PC-3 (cell line): ENCODE measurements at regions not wholly inside any gene's neighbourhood (a gene's known extent, or its start where the extent isn't known, plus 50 kb on each side); places are given as distances from the start of the nearest gene placed in this dataset.

ENCODE experiments used
- ATAC-seq: fragments of 200-7000 bp; cut with Tn5 transposase; 2 replicates; pipeline ENCODE4 v1.9.1; 2020; ENCODE audit warnings: mild to moderate bottlenecking, moderate library complexity
- BruUV-seq: library from RNA; stranded (reverse); fragments of 400-500 nt; replicated peaks from 2 replicates; lab custom pipeline; 2021; lab: Mats Ljungman, UMichigan
- CTCF ChIA-PET: fragments of 300-600 bp; sonication (Branson Sonifier 250); formaldehyde crosslinking; loops from one replicate; lab custom pipeline; 2022; ENCODE audit warnings: antibody characterized with exemption; lab: Charles Lee
- POLR2A ChIA-PET: fragments of 300-600 bp; sonication (Branson Sonifier 250); formaldehyde crosslinking; loops from one replicate; lab custom pipeline; 2022; ENCODE audit warnings: antibody characterized with exemption; ENCODE audit not compliant: unreplicated experiment; lab: Charles Lee
- DNase-seq: peaks from one replicate; pipeline ENCODE4 v3.0.0-alpha.2; 2015
- H2AFZ ChIP-seq: fragments of 300-600 bp; sonication (generic); 2 replicates; pipeline ENCODE4 v1.6.0; 2016; ENCODE audit warnings: antibody characterized with exemption, low read length
- H3F3A ChIP-seq: fragments of 300-600 bp; sonication (generic); one replicate; pipeline ENCODE4 v1.6.0; 2017; ENCODE audit warnings: antibody characterized with exemption, low read length, control low read depth, mild to moderate bottlenecking; ENCODE audit not compliant: unreplicated experiment
- H3K27ac ChIP-seq: fragments of 300-600 bp; sonication (generic); 2 replicates; pipeline ENCODE4 v1.5.1; 2016; ENCODE audit warnings: mild to moderate bottlenecking, low read length
- H3K27me3 ChIP-seq: fragments of 300-600 bp; sonication (generic); 2 replicates; pipeline ENCODE4 v1.6.1; 2016; ENCODE audit warnings: low read length, mixed read lengths
- H3K36me3 ChIP-seq: fragments of 300-600 bp; sonication (generic); 2 replicates; pipeline ENCODE4 v1.6.1; 2016; ENCODE audit warnings: low read depth, mixed run types, low read length, mixed read lengths
- H3K4me1 ChIP-seq: fragments of 300-600 bp; sonication (generic); 2 replicates; pipeline ENCODE4 v1.5.1; 2016; ENCODE audit warnings: low read length; ENCODE audit not compliant: insufficient read depth
- H3K4me2 ChIP-seq: fragments of 300-600 bp; sonication (generic); 2 replicates; pipeline ENCODE4 v1.6.0; 2016; ENCODE audit warnings: low read length
- H3K4me3 ChIP-seq: fragments of 300-600 bp; sonication (generic); 2 replicates; pipeline ENCODE4 v1.5.1; 2016; ENCODE audit warnings: mild to moderate bottlenecking, low read length, mixed read lengths
- H3K79me2 ChIP-seq: fragments of 300-600 bp; sonication (generic); 2 replicates; pipeline ENCODE4 v1.6.1; 2017; ENCODE audit warnings: low read length, mixed read lengths
- H3K9ac ChIP-seq: fragments of 300-600 bp; sonication (generic); 2 replicates; pipeline ENCODE4 v1.6.0; 2016; ENCODE audit warnings: mild to moderate bottlenecking, low read length
- H3K9me2 ChIP-seq: fragments of 300-600 bp; sonication (generic); replicated peaks from 2 replicates; pipeline ENCODE4 v1.6.1; 2016; ENCODE audit warnings: mixed run types, low read length, mixed read lengths
- H3K9me3 ChIP-seq: fragments of 300-600 bp; sonication (generic); 2 replicates; pipeline ENCODE4 v1.6.1; 2016; ENCODE audit warnings: low read length, mixed read lengths
- H4K20me1 ChIP-seq: fragments of 300-600 bp; sonication (generic); 2 replicates; pipeline ENCODE4 v1.6.1; 2016; ENCODE audit warnings: low read length, mixed read lengths
- CTCF ChIP-seq: fragments of 300-600 bp; sonication (generic); conservative IDR thresholded peaks from 2 replicates; pipeline ENCODE4 v1.5.1; 2017; ENCODE audit warnings: antibody characterized with exemption, low read depth, mild to moderate bottlenecking, low read length
- EZH2 ChIP-seq: fragments of 300-600 bp; sonication (generic); IDR thresholded peaks from one replicate; pipeline ENCODE4 v1.6.1; 2017; ENCODE audit warnings: antibody characterized with exemption, mild to moderate bottlenecking, low read length; ENCODE audit not compliant: unreplicated experiment
- EZH2phosphoT487 ChIP-seq: fragments of 300-600 bp; sonication (generic); IDR thresholded peaks from 2 replicates; pipeline ENCODE4 v1.6.1; 2018; ENCODE audit warnings: mild to moderate bottlenecking, antibody characterized with exemption, low read length, borderline replicate concordance
- intact Hi-C: fragments of 100-400 bp; cut with micrococcal nuclease; formaldehyde crosslinking; loops from 2 replicates; pipeline ENCODE4 v1.9.0; 2023

- Histone ChIP-seq H3K9me3 (no peaks in the 10 kb centered on the region), H3K27me3 (peaks cover 8% of the 10 kb centered on the region; the same call in 1 of the 2 replicates), H3K4me3 (no peak overlapping the region), H3K4me1 (no peaks in the 10 kb centered on the region), H3K4me2 (no peak overlapping the region), H2AFZ (no peak overlapping the region), H3K79me2 (no peaks in the 10 kb centered on the region), H3K27ac (no peak overlapping the region), H3K36me3 (no peaks in the 10 kb centered on the region), H4K20me1 (no peaks in the 10 kb centered on the region), H3F3A (no peaks in the 10 kb centered on the region), H3K9me2 (no peaks in the 10 kb centered on the region), H3K9ac (no peak overlapping the region)
- TF ChIP-seq CTCF (peak; percentile 85), EZH2phosphoT487 (no peak), EZH2 (no peak)
- ATAC-seq: peak; percentile 45; the same call in 1 of the 2 replicates
- ChIA-PET POLR2A (interaction anchor here (1.0 kb wide), 1 partner anchor 13 kb away, joined by 3 read pairs; no protein-coding TSS in a partner anchor), CTCF (no interaction called here)
- DNase-seq: peak; percentile 70
- intact Hi-C loops: no loop called here
- BruUV-seq: no TSS peak
Measured at GRCh38 chr21:27802816-27803475, 836.1 kb upstream of the ADAMTS5 start.

GRCh38 chr21:27799861-27800260 is 833.0 kb upstream of the ADAMTS5 start:
- POLR2A ChIA-PET: no interaction called here

More at GRCh38 chr21:27799861-27800260, 833.0 kb upstream of the ADAMTS5 start:
- no TSS peak for BruUV-seq
- no peak overlapping the region for H3K9ac ChIP-seq
- intact Hi-C loops: no loop called here
- no peaks in the 10 kb centered on the region for H3F3A ChIP-seq
- H3K9me2 ChIP-seq: no peaks in the 10 kb centered on the region
- H3K27ac ChIP-seq: no peak overlapping the region
- H4K20me1 ChIP-seq: no peaks in the 10 kb centered on the region
- H3K4me2 ChIP-seq: no peak overlapping the region
- H3K4me1 ChIP-seq: no peaks in the 10 kb centered on the region
- CTCF ChIA-PET: no interaction called here
- H3K79me2 ChIP-seq: no peaks in the 10 kb centered on the region
- H3K4me3 ChIP-seq: no peak overlapping the region
- no peak for ATAC-seq
- TF ChIP-seq EZH2 (no peak), EZH2phosphoT487 (no peak), CTCF (no peak)
- DNase-seq: no peak
- no peak overlapping the region for H2AFZ ChIP-seq
- H3K9me3 ChIP-seq: no peaks in the 10 kb centered on the region
- H3K27me3 ChIP-seq: peaks cover 8% of the 10 kb centered on the region; the same call in 1 of the 2 replicates
- H3K36me3 ChIP-seq: no peaks in the 10 kb centered on the region
